ENCODE measurements at regions not wholly inside any gene's neighbourhood (a gene's known extent, or its start where the extent isn't known, plus 50 kb on each side); places are given as distances from the start of the nearest gene placed in this dataset.
"Not testable (repeated sequence)": the region's sequence is repeated elsewhere in the genome, so short reads cannot be mapped to it uniquely, and the experiment has no call there.

- no peak for DNase-seq (ENCODE audit: low read depth, low spot score)
Observed at GRCh38 chr22:26967282-26967681, 309.9 kb downstream of the MIAT start.

GRCh38 chr22:26968859-26969523, 311.6 kb downstream of the MIAT start:
- DNase-seq (ENCODE audit: low read depth, low spot score), result no peak

DNA sequence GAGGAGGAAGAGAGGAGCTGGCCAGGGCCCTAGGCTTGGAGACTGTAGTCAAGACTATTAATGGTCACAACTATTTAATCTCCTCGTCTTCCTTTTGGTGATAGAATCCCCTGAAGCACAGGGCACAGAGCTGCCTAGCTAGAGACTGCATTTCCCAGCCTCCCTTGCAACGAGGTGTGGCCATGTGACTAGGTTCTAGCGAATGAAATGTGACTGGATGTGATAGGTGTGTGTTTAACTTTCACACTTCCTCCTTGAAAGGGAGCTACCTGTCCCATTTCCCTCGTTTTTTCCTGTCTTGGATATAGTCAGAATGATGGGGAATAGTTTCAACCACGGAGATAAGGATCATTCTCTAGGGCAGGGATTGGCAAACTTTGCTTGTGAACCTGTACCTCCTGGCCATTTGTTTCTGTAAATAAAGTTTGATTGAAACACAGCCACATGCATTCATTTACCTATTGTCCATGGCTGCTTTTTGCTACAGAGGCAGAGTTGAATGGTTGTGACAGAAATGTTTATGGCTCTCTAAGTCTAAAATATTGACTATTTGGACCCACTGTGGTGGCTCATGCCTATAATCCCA, 313.5 kb downstream of the MIAT start:
- DNase-seq (ENCODE audit: low read depth, low spot score), result no peak

GRCh38 chr22:26972286-26972685, 314.9 kb downstream of the MIAT start:
- no peak for DNase-seq (ENCODE audit: low read depth, low spot score)

DNA sequence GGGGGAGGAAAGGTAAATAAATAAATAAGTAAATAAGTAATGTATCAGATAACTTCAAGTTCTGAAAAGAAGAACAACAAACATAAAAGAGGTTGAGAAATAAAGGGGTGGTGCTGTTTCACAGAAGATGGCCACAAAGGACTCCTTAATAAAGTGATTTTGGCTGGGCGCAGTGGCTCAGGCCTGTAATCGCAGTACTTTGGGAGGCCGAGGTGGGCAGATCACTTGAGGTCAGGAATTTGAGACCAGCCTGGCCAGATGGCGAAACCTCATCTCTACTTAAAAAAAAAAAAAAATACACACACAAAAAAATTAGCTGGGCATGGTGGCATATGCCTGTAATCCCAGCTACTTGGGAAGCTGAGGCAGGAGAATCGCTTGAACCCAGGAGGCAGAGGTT, 315.5 kb downstream of the MIAT start:
- not testable (repeated sequence) for DNase-seq (ENCODE audit: low read depth, low spot score)

DNA sequence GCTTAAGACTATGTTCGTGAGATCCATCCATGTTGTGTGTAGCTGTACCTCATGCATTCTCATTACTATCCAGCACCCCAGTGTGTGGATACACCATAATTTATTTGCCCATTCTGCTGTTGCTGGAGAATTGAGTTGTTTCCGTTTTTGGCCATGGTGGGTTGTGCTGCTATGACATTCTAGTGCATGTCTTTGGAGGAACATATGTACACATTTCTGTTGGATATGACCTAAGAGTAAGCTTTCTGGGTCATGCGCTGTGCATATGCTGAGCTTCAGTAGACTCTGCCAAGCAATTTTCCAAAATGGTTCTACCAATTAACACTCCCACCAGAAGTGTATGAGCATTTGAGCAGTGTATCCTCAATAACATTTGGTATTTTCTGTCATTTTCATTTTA, 316.6 kb downstream of the MIAT start:
- no peak for DNase-seq (ENCODE audit: low read depth, low spot score)

GRCh38 chr22:26974914-26975803, 317.8 kb downstream of the MIAT start:
- DNase-seq (ENCODE audit: low read depth, low spot score), result no peak

- no peak for DNase-seq (ENCODE audit: low read depth, low spot score)
Observed at GRCh38 chr22:26975865-26976264, 318.5 kb downstream of the MIAT start.

GRCh38 chr22:26977741-26978376, 320.5 kb downstream of the MIAT start:
- DNase-seq (ENCODE audit: low read depth, low spot score), result no peak

GRCh38 chr22:26979294-26979693, 321.9 kb downstream of the MIAT start:
- no peak for DNase-seq (ENCODE audit: low read depth, low spot score)

DNA sequence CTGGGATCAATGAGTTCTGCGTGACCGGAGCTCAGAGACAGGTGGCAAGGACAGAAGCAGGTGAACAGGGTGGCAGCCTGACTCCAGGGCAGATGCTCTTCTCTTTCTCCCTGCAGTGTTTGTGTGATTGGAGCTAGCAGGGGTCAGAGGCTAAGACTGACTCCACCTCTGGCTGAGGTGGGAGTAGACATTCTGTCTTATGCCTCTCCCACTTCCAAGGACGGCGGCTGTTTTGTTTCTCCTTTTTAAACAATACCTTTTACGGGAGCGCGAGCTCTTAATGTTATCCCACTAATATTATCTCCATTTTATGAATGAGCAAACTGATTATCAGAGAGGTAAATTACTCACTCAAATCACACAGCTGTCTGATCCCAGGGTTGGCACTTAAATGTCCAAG, 323.7 kb downstream of the MIAT start:
- DNase-seq (ENCODE audit: low read depth, low spot score), result no peak

DNA sequence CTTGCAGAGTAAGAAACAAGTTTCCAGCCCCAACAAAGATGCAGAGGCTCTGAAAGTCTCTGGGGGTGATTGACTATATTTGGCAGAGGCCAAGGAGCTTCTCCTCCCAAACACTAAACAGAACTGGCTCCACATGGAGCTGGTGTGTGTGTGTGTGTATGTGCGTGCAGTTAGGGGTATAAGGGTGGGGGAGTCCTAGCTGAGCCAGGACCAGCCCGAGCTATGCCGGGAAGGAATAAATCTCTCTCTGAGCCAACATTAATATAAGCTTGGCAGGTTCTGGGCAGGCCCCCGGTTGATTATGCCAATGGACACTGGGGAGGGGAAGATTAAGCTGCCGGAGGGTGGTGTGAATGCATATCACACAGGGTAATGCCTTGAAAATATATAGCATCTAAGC, 324.2 kb downstream of the MIAT start:
- DNase-seq (ENCODE audit: low read depth, low spot score), result no peak

- DNase-seq (ENCODE audit: low read depth, low spot score), result no peak
Observed at GRCh38 chr22:26983311-26983710, 325.9 kb downstream of the MIAT start.

DNA sequence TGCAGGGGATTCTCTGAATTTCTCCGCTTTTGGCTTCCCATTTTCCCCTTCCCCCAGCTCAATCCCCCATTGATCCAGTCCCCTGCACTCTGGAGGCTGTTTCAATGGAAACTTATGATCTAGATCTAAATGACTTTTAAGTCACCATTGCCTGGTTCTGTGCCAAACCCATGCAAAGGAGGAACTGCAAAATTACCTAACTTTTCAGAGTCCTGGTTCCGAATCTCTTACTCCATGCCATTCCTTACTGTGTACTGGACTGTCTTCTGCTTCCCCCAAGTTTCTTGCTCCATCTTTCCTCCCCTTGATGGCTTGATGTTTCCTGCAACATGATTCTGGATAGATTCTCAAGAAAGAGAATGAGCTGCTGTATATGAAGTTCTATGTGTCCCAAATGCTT, 327.8 kb downstream of the MIAT start:
- DNase-seq (ENCODE audit: low read depth, low spot score), result no peak

DNA sequence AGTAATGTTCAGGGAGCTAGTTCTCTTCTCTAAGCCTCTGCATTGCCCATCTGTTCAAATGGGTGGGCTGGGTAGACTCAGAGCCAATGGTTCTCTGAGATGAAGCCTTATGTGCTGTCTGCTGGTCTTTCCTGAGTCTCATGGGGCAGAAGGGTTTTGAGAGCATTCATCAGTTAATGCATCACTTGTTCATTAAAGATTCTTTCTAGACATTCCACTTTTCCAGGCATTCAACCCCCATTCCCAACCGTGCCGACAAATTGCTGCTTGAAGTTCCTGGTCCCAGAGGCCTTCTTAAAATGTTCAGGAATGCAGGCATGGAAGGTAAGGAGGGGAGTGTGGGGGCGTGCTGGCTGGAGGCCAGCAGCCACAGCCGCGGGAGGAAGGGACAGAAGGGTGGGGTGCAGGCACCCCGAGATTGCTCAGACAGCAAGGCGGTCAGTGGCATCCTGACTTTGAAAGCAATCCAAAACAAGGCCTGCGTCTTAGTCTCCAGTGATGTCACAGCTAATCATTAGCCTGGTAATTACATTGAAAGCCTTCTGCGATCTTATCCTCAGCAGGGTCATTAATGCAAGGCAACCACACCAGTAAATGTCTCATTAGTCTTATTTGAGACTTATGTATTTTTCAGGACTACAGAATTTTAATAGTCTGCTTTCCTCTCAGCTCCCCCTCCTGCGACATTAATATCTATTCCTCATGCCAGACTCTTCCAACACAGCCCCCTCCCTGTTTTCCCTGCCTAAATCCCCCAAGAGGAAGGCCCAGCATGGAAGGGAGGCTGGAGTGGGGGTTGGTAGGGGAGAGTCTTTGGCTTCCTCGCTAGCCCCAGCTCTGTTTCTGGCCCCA, 328.8 kb downstream of the MIAT start:
- DNase-seq (ENCODE audit: low read depth, low spot score), result no peak

DNA sequence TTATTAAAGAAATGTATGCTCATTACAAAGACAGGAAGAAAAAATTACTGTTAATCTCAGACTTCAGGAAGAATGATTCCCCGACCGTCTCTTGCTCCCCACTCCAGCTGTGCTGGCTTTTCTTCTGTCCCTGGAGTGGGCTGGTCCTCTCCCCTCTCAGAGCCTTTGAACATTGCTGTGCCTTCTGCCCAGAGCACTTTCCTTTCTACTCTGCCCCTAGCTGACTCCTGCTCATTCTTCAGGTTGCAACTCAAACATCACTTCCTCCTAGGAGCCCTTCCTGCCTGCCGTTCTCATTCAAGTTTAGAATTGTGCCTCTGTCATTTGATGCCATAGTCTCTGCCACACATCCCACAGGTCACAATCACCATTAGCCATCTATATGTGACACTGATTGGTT, 329.5 kb downstream of the MIAT start:
- no peak for DNase-seq (ENCODE audit: low read depth, low spot score)

- no peak for DNase-seq (ENCODE audit: low read depth, low spot score)
Observed at GRCh38 chr22:26990503-26991189, 333.3 kb downstream of the MIAT start.

GRCh38 chr22:26992556-26992955, 335.2 kb downstream of the MIAT start:
- DNase-seq (ENCODE audit: low read depth, low spot score), result no peak

DNA sequence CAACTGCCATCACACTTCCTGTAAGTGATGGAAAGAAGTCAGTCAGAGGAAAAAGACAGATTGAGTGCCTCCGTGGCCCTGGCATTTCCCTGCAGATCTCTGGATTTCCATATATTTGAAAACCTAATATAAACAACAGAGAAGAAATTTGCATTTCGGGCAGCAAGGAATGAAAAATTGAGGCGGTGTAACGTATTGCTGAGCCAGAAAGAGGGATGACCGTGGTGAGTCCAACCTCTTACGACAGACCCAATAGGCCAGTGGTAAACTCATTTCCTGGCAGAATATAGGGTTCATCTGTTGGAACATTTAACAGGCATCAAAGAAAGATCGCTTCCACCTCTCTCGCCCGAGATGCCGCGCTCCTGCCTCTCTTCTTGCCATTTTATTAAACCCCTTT, 336.5 kb downstream of the MIAT start:
- DNase-seq (ENCODE audit: low read depth, low spot score), result no peak

DNA sequence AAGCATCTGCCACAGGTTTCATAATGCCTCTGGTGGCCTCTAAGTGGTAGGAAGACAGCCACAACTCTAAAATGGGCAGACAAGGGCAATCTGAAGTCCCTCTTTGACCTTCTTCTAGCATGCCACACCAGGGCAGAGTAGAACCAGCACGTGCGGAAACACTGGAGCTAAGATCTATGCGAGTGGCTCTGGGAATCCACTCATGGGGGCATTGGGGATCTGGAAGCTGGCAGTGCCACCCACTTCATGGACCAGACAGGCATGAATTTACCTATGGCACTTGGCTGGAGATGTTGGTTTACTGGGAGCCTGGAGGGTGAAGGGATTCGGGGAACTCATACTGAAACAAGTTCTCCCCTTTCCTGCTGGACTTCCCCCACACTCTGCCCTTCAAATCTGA, 337.4 kb downstream of the MIAT start:
- no peak for DNase-seq (ENCODE audit: low read depth, low spot score)

GRCh38 chr22:26995235-26995634, 337.8 kb downstream of the MIAT start:
- no peak for DNase-seq (ENCODE audit: low read depth, low spot score)

Measured in brain pericyte (primary cell).